Epithelial cell of esophagus (primary cell): ENCODE measurements at regions not wholly inside any gene's neighbourhood (a gene's known extent, or its start where the extent isn't known, plus 50 kb on each side); places are given as distances from the start of the nearest gene placed in this dataset.

Source experiments
- DNase-seq: peaks from one replicate; pipeline ENCODE4 v3.0.0; 2010; ENCODE audit warnings: low read depth
- H3K4me3 ChIP-seq: 2 replicates; pipeline ENCODE4 v1.5.1; 2011; ENCODE audit warnings: mild to moderate bottlenecking, low read length, control low read depth
- TF ChIP-seq, protein P1 (sequence below): IDR thresholded peaks from 2 replicates; pipeline ENCODE4 v1.5.1; 2011; ENCODE audit warnings: low read depth, mild to moderate bottlenecking, low read length, control low read depth, inconsistent platforms; ENCODE audit not compliant: insufficient read depth; ENCODE audit errors: missing control alignments

GRCh38 chr17:77884967-77885641 is 73.4 kb upstream of the TNRC6C start:
- TF ChIP-seq, protein P1, sequence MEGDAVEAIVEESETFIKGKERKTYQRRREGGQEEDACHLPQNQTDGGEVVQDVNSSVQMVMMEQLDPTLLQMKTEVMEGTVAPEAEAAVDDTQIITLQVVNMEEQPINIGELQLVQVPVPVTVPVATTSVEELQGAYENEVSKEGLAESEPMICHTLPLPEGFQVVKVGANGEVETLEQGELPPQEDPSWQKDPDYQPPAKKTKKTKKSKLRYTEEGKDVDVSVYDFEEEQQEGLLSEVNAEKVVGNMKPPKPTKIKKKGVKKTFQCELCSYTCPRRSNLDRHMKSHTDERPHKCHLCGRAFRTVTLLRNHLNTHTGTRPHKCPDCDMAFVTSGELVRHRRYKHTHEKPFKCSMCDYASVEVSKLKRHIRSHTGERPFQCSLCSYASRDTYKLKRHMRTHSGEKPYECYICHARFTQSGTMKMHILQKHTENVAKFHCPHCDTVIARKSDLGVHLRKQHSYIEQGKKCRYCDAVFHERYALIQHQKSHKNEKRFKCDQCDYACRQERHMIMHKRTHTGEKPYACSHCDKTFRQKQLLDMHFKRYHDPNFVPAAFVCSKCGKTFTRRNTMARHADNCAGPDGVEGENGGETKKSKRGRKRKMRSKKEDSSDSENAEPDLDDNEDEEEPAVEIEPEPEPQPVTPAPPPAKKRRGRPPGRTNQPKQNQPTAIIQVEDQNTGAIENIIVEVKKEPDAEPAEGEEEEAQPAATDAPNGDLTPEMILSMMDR, result no peak
- no peak overlapping the region for H3K4me3 ChIP-seq
- no peak for DNase-seq

GRCh38 chr17:77885678-77886386 is 72.7 kb upstream of the TNRC6C start:
- TF ChIP-seq, protein P1, result no peak
- no peak overlapping the region for H3K4me3 ChIP-seq

GRCh38 chr17:77886387-77886728 is 72.1 kb upstream of the TNRC6C start:
- no peak for DNase-seq
- H3K4me3 ChIP-seq, result no peak overlapping the region
- TF ChIP-seq, protein P1, result no peak

More at GRCh38 chr17:77885678-77886386, 72.7 kb upstream of the TNRC6C start:
- no peak for DNase-seq

GRCh38 chr17:77887110-77887463 is 71.4 kb upstream of the TNRC6C start:
- no peak overlapping the region for H3K4me3 ChIP-seq
- no peak for DNase-seq

DNA sequence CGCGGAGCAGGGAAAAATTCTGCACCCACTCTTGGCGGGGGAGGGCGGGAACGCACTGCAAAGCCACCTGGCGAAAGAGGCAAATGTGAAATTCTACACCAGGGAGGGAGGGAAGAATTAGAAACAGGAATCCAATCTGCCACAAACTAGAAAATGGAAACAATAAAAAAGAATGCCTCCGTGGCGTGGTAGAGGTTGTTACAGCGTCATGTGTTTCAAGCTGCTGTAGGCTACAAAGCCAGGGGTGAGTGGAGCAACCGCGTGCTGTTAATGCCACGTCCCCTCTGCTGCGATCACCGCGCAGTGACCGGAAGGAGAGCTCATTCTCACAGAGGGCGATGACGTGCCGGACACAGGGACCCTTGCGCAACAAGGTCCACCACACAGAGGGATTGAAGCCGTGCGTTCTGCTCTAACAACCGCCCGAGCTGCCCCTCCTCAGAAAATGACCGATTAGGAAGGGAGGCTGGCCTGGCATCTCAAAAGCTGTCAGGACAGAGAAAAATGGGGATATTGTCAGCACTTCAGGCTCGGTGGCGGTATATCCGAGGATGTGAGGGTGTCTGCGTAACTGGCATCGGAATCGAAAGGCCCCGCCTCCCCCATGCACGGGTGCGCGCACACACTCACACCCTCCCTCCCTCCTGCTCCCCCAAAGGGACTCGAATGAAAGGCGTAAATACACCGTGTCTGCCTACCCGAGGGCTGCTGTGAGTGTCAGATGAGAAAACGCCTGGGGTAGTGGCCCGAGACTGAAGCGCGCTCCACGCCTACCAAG is 70.8 kb upstream of the TNRC6C start:
- DNase-seq, result no peak
- H3K4me3 ChIP-seq, result peak overlapping the region; percentile 28
- TF ChIP-seq, protein P1, result no peak

More at GRCh38 chr17:77887110-77887463, 71.4 kb upstream of the TNRC6C start:
- TF ChIP-seq, protein P1, result no peak

GRCh38 chr17:77888242-77889134 is 70.0 kb upstream of the TNRC6C start:
- TF ChIP-seq, protein P1, result no peak
- DNase-seq, result no peak

More at GRCh38 chr17:77888242-77889134, 70.0 kb upstream of the TNRC6C start:
- peak overlapping the region; percentile 28 for H3K4me3 ChIP-seq
